Psoas muscle (tissue), 7 donors: ENCODE measurements at regions not wholly inside any gene's neighbourhood (a gene's known extent, or its start where the extent isn't known, plus 50 kb on each side); places are given as distances from the start of the nearest gene placed in this dataset.
"Not testable (repeated sequence)": the region's sequence is repeated elsewhere in the genome, so short reads cannot be mapped to it uniquely, and the experiment has no call there.

Experiments
- ATAC-seq, 4 donors: fragments of 200-7000 bp; cut with Tn5 transposase; one replicate each; pipeline ENCODE4 v1.9.1; 2020; ENCODE audit warnings: moderate library complexity in 3 of 4, mild to moderate bottlenecking in 2 of 4
- DNase-seq, 2 donors: peaks; one replicate each; pipeline ENCODE4 v3.0.0-alpha.2; 2020
- H3K27ac ChIP-seq: fragments of 200-600 bp; one replicate; pipeline ENCODE4 v1.8.0; 2022
- H3K27me3 ChIP-seq, 3 donors: fragments of 200-600 bp in 1 of 3; one replicate each; pipeline versions ENCODE4 v1.6.1 to v1.8.0; 2013 to 2022; ENCODE audit warnings: low read length in 2 of 3, mild to moderate bottlenecking in 2 of 3, moderate library complexity in 1 of 3; ENCODE audit not compliant: insufficient read depth in 3 of 3
- H3K36me3 ChIP-seq, 2 donors: fragments of 200-600 bp in 1 of 2; one replicate each; pipeline versions ENCODE4 v1.6.1 to v1.8.0; 2013 to 2022; ENCODE audit warnings: low read depth in 1 of 2, mild to moderate bottlenecking in 1 of 2, moderate library complexity in 1 of 2; ENCODE audit not compliant: insufficient read depth in 1 of 2
- H3K4me1 ChIP-seq: fragments of 200-600 bp; one replicate; pipeline ENCODE4 v1.8.0; 2022
- H3K4me3 ChIP-seq: fragments of 200-600 bp; one replicate; pipeline ENCODE4 v1.8.0; 2022; ENCODE audit warnings: mild to moderate bottlenecking
- H3K9me3 ChIP-seq: fragments of 200-600 bp; one replicate; pipeline ENCODE4 v1.8.0; 2022
- WGBS, 3 donors: extraction: QIAGEN DNeasy Blood & Tissue Kit; methylation state at CpG; one replicate each; pipeline versions ENCODE4 v1.1.6 to v1.1.7; 2013; 5-methylcytosine and 5-hydroxymethylcytosine counted together
- intact Hi-C, 2 donors: fragments of 100-400 bp; cut with DNase I; formaldehyde crosslinking; loops; one replicate each; pipeline versions ENCODE4 v1.11.0 to v1.14.2; 2022
- TF ChIP-seq, protein P1 (sequence below): fragments of 200-600 bp; IDR thresholded peaks from one replicate; pipeline ENCODE4 v1.8.0; 2022; ENCODE audit warnings: antibody characterized with exemption
- donor health status: healthy with polysubstance abuse.
- donor health status: DM: no; HTN: no; CAD: no; lungs with moderate emphysema.
- donor health status: Bipolar disorder and iron deficiency.
- donor health status: healthy.
- donor health status: DM: yes; HTN: yes; CAD: no.
- donor health status: DM: no; HTN: no; CAD: no.
- donor health status: DM: yes; HTN: yes; CAD: no.

DNA sequence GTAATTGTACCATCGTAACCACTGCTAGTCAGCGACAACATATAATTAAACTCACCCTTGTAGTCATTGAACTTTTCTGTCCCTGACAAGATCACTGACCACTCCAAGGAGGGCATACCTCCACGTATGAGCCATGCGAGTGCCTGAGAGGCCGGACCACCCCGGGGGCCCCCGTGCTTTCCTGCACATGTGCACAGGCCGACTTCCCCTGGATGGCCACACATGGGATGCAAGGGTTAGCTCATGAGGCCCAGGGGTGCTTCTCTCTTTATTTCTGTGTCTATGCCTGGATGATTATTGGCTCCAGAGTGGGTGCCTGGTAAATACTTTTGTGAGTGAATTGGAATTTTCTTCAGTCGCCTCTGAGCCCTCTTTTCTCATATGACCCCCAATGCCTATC is 82.8 kb upstream of the ZNF536 start:
- Histone ChIP-seq H3K27me3 (peaks cover 0 to 4% (median 0%) of the 10 kb centered on the region in 3 donors), H3K4me1 (no peaks in the 10 kb centered on the region), H3K36me3 (no peaks in the 10 kb centered on the region), H3K27ac (no peak overlapping the region), H3K9me3 (no peaks in the 10 kb centered on the region), H3K4me3 (no peak overlapping the region)
- ATAC-seq = no peak
- DNase-seq = no peak
- TF ChIP-seq, protein P1, sequence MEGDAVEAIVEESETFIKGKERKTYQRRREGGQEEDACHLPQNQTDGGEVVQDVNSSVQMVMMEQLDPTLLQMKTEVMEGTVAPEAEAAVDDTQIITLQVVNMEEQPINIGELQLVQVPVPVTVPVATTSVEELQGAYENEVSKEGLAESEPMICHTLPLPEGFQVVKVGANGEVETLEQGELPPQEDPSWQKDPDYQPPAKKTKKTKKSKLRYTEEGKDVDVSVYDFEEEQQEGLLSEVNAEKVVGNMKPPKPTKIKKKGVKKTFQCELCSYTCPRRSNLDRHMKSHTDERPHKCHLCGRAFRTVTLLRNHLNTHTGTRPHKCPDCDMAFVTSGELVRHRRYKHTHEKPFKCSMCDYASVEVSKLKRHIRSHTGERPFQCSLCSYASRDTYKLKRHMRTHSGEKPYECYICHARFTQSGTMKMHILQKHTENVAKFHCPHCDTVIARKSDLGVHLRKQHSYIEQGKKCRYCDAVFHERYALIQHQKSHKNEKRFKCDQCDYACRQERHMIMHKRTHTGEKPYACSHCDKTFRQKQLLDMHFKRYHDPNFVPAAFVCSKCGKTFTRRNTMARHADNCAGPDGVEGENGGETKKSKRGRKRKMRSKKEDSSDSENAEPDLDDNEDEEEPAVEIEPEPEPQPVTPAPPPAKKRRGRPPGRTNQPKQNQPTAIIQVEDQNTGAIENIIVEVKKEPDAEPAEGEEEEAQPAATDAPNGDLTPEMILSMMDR = no peak
- 86 to 94% (median 88%) methylated on average over 9 of the region's 9 CpGs for WGBS, 3 donors
- intact Hi-C loops = no loop called here

DNA sequence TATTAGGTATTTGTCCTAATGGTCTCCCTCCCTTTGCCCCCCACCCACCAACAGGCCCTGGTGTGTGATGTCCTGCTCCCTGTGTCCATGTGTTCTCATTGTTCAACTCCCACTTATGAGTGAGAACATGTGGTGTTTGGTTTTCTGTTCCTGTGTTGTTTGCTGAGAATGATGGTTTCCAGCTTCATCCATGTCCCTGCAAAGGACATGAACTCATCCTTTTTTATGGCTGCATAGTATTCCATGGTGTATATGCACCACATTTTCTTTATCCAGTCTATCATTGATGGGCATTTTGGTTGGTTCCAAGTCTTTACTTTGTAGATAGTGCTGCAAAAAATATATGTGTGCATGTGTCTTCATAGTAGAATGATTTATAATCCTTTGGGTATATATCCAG is 81.4 kb upstream of the ZNF536 start:
- H3K27ac ChIP-seq, H3K4me1 ChIP-seq, H3K36me3 ChIP-seq, H3K4me3 ChIP-seq, DNase-seq, H3K9me3 ChIP-seq, H3K27me3 ChIP-seq, intact Hi-C loops, ATAC-seq: not testable (repeated sequence)

DNA sequence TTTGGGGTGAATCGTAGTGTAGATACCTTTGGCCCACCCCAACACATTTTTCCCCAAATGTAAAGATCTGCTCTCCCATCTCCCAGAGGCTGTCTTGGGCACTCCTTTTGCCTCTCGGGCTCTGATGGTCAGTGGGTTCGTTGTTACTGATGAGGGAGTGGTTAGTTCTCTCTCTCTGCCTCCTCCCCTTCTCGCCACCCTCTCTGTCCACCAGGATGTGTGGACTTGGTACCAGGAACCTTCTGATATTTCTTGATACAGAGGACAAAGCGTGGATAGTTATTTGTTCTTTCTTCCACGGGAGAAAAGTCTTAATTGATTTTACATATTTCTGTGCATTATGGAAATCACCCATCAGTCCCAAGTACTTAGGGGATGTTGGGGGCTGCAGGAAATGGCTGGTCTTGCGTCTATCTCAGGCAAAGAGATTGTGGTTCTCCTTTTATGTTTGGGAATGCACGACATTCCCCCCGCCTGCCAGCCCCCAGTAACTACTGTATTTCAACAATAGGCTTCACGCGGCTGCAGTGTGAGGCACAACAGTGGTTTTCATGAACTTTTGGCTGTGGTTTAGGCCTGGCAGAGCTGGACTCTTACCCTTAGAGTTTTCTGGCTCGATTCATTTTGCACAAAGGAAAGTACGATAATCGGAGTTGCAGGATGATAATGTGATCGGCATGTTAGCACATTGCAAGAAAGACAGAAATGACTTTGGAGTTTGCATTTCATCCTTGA is 79.0 kb upstream of the ZNF536 start:
- H3K27ac ChIP-seq = no peak overlapping the region
- no peak overlapping the region for H3K4me3 ChIP-seq
- intact Hi-C loops = no loop called here
- no peaks in the 10 kb centered on the region for H3K4me1 ChIP-seq
- H3K9me3 ChIP-seq = no peaks in the 10 kb centered on the region
- H3K36me3 ChIP-seq = no peaks in the 10 kb centered on the region
- TF ChIP-seq, protein P1 = no peak
- no peak for DNase-seq
- H3K27me3 ChIP-seq = peaks cover 0 to 2% (median 0%) of the 10 kb centered on the region in 3 donors
- 46 to 57% (median 48%) methylated on average over 15 of the region's 15 CpGs for WGBS, 3 donors
- ATAC-seq = no peak

DNA sequence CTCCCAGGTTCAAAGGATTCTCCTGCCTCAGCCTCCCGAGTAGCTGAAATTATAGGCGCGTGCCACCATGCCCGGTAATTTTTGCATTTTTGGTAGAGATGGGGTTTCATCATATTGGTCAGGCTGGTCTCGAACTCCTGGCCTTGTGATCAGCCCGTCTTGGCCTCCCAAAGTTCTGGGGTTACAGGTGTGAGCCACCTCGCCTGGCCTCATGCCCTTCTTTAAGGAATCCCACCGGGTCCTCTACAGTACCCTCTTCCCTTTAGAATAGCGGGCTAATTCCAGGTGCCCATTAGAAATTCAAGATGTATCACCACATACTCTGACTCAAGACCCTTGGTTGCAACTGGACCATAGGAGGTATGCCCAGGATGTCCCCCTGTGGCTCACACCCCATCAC is 74.2 kb upstream of the ZNF536 start:
- ATAC-seq (no peak), DNase-seq (no peak)
- intact Hi-C loops = no loop called here
- TF ChIP-seq, protein P1 = no peak
- no peak overlapping the region for H3K4me3 ChIP-seq
- no peaks in the 10 kb centered on the region for H3K9me3 ChIP-seq
- peaks cover 0 to 4% (median 0%) of the 10 kb centered on the region in 3 donors for H3K27me3 ChIP-seq
- H3K4me1 ChIP-seq = no peaks in the 10 kb centered on the region
- WGBS, 3 donors = 94 to 97% (median 95%) methylated on average over 9 of the region's 9 CpGs
- no peak overlapping the region for H3K27ac ChIP-seq
- no peaks in the 10 kb centered on the region for H3K36me3 ChIP-seq

DNA sequence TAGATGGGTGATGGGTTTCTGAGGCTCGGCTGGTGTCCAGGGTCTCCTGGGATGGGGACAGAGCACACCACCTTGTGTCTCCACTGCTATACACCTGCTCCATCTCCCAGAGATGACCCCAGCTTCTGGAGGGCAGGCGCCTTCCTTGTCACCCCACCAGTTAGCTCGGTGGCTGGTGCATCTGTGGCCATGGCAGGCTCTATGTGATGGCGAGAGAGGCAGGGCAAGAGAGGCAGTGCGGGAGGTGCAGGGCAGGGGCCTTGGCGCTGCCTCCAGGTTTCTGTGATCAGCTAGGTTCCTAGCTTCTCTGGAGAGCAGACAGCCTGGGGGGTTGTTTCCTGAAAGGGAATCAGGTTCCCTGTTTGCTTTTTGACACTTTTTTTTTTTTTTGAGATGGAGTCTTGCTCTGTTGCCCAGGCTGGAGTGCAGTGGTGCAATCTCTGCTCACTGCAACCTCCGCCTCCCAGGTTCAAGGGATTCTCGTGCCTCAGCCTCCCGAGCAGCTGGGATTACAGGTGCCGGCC is 69.0 kb upstream of the ZNF536 start:
- 89 to 94% (median 92%) methylated on average over 10 of the region's 10 CpGs for WGBS, 3 donors

More for the DNA sequence above, 69.0 kb upstream of the ZNF536 start:
- no peaks in the 10 kb centered on the region for H3K36me3 ChIP-seq
- peaks cover 0 to 2% (median 0%) of the 10 kb centered on the region in 3 donors for H3K27me3 ChIP-seq
- no peak for DNase-seq
- H3K27ac ChIP-seq = no peak overlapping the region
- no peak for ATAC-seq
- TF ChIP-seq, protein P1 = no peak
- no peaks in the 10 kb centered on the region for H3K4me1 ChIP-seq
- H3K9me3 ChIP-seq = no peaks in the 10 kb centered on the region
- no peak overlapping the region for H3K4me3 ChIP-seq
- intact Hi-C loops = no loop called here
